WTC11 (cell line): ENCODE measurements at regions not wholly inside any gene's neighbourhood (a gene's known extent, or its start where the extent isn't known, plus 50 kb on each side); places are given as distances from the start of the nearest gene placed in this dataset.

ENCODE experiments used
- ATAC-seq: fragments of 200-7000 bp; cut with Tn5 transposase; 2 replicates; pipeline ENCODE4 v1.10.0; 2021; ENCODE audit warnings: mild to moderate bottlenecking, moderate library complexity
- CTCF ChIA-PET: fragments of 300-600 bp; sonication (Branson Sonifier 250); formaldehyde crosslinking; loops from one replicate; lab custom pipeline; 2021; ENCODE audit warnings: antibody characterized with exemption; lab: Charles Lee
- POLR2A ChIA-PET: fragments of 350-600 bp; sonication (Branson Sonifier 250); formaldehyde crosslinking; loops from one replicate; lab custom pipeline; 2021; ENCODE audit warnings: antibody characterized with exemption; lab: Charles Lee
- DNase-seq: peaks from one replicate; pipeline ENCODE4 v3.0.0; 2021; ENCODE audit warnings: low spot score
- H3K27ac Mint-ChIP-seq: 2 replicates; pipeline ENCODE4 v1.8.0; 2021; ENCODE audit warnings: mixed read lengths
- H3K27me3 Mint-ChIP-seq: 2 replicates; pipeline ENCODE4 v1.8.0; 2021; ENCODE audit warnings: low read depth, mild to moderate bottlenecking, moderate library complexity, mixed read lengths
- H3K36me3 Mint-ChIP-seq: 2 replicates; pipeline ENCODE4 v1.8.0; 2021; ENCODE audit warnings: mixed read lengths
- H3K4me1 Mint-ChIP-seq: 2 replicates; pipeline ENCODE4 v1.8.0; 2022; ENCODE audit warnings: mixed read lengths
- H3K4me3 Mint-ChIP-seq: 2 replicates; pipeline ENCODE4 v1.8.0; 2021; ENCODE audit warnings: mild to moderate bottlenecking, moderate library complexity, mixed read lengths
- H3K9me3 Mint-ChIP-seq: 2 replicates; pipeline ENCODE4 v1.8.0; 2021; ENCODE audit warnings: mixed read lengths
- ATF1 ChIP-seq: sonication (generic); formaldehyde crosslinking; IDR thresholded peaks from 2 replicates; pipeline ENCODE4 v1.8.1; 2023; ENCODE audit warnings: mild to moderate bottlenecking, moderate library complexity, missing genetic modification reagents
- CREB1 ChIP-seq: sonication (generic); formaldehyde crosslinking; IDR thresholded peaks from 2 replicates; pipeline ENCODE4 v1.8.0; 2023; ENCODE audit warnings: mild to moderate bottlenecking, missing genetic modification reagents
- FOXP1 ChIP-seq: sonication (generic); formaldehyde crosslinking; IDR thresholded peaks from 2 replicates; pipeline ENCODE4 v1.8.0; 2022; ENCODE audit warnings: missing genetic modification reagents, mild to moderate bottlenecking, moderate library complexity, borderline replicate concordance
- IRF2 ChIP-seq: sonication (generic); formaldehyde crosslinking; IDR thresholded peaks from 2 replicates; pipeline ENCODE4 v1.8.0; 2022; ENCODE audit warnings: low read depth, missing genetic modification reagents, borderline replicate concordance
- JUN ChIP-seq: sonication (generic); formaldehyde crosslinking; IDR thresholded peaks from 2 replicates; pipeline ENCODE4 v1.8.0; 2023; ENCODE audit warnings: mild to moderate bottlenecking, missing genetic modification reagents
- KAT7 ChIP-seq: sonication (generic); formaldehyde crosslinking; IDR thresholded peaks from 2 replicates; pipeline ENCODE4 v1.8.1; 2023; ENCODE audit warnings: missing genetic modification reagents, mild to moderate bottlenecking, borderline replicate concordance
- MYBL2 ChIP-seq: sonication (generic); formaldehyde crosslinking; IDR thresholded peaks from 2 replicates; pipeline ENCODE4 v1.8.1; 2023; ENCODE audit warnings: mild to moderate bottlenecking, moderate library complexity, missing genetic modification reagents
- NFYB ChIP-seq: sonication (generic); formaldehyde crosslinking; conservative IDR thresholded peaks from 2 replicates; pipeline ENCODE4 v1.8.0; 2022; ENCODE audit warnings: low read depth, missing genetic modification reagents
- NR2C2 ChIP-seq: sonication (generic); formaldehyde crosslinking; IDR thresholded peaks from 2 replicates; pipeline ENCODE4 v1.8.0; 2022; ENCODE audit warnings: mild to moderate bottlenecking, missing genetic modification reagents
- RORB ChIP-seq: fragments of 250-450 bp; sonication (Bioruptor Pico); IDR thresholded peaks from 2 replicates; pipeline ENCODE4 v1.9.0; 2021; ENCODE audit warnings: mild to moderate bottlenecking
- TCF7 ChIP-seq: sonication (generic); formaldehyde crosslinking; IDR thresholded peaks from 2 replicates; pipeline ENCODE4 v1.8.0; 2022; ENCODE audit warnings: mild to moderate bottlenecking, low read depth, missing genetic modification reagents, moderate library complexity
- TEAD4 ChIP-seq: sonication (generic); formaldehyde crosslinking; IDR thresholded peaks from 2 replicates; pipeline ENCODE4 v1.8.0; 2022; ENCODE audit warnings: mild to moderate bottlenecking, missing genetic modification reagents
- ZNF121 ChIP-seq: sonication (generic); formaldehyde crosslinking; IDR thresholded peaks from 2 replicates; pipeline ENCODE4 v1.8.0; 2023; ENCODE audit warnings: missing genetic modification reagents
- ZNF138 ChIP-seq: sonication (generic); formaldehyde crosslinking; conservative IDR thresholded peaks from 2 replicates; pipeline ENCODE4 v1.8.1; 2022; ENCODE audit warnings: mild to moderate bottlenecking, moderate library complexity, missing genetic modification reagents
- ZNF317 ChIP-seq: sonication (generic); formaldehyde crosslinking; IDR thresholded peaks from 2 replicates; pipeline ENCODE4 v1.8.1; 2023; ENCODE audit warnings: low read depth, mild to moderate bottlenecking, moderate library complexity, missing genetic modification reagents, borderline replicate concordance
- ZNF396 ChIP-seq: fragments of 250-450 bp; sonication (Bioruptor Pico); IDR thresholded peaks from 2 replicates; pipeline ENCODE4 v1.8.0; 2021; ENCODE audit warnings: mild to moderate bottlenecking, moderate library complexity, borderline replicate concordance
- TF ChIP-seq, protein P1 (sequence below): sonication (generic); formaldehyde crosslinking; conservative IDR thresholded peaks from 2 replicates; pipeline ENCODE4 v1.8.1; 2023; ENCODE audit warnings: mild to moderate bottlenecking, low read depth, missing genetic modification reagents, moderate library complexity
- TF ChIP-seq, protein P2 (sequence below): fragments of 200-600 bp; IDR thresholded peaks from 2 replicates; pipeline ENCODE4 v1.8.0; 2022; ENCODE audit warnings: antibody characterized with exemption
- TF ChIP-seq, protein P3 (sequence below): sonication (generic); formaldehyde crosslinking; IDR thresholded peaks from 2 replicates; pipeline ENCODE4 v1.8.1; 2022; ENCODE audit warnings: low read depth, mild to moderate bottlenecking, moderate library complexity, missing genetic modification reagents, borderline replicate concordance
- TF ChIP-seq, protein P4 (sequence below): fragments of 250-450 bp; sonication (Bioruptor Pico); IDR thresholded peaks from 2 replicates; pipeline ENCODE4 v1.8.0; 2021; ENCODE audit warnings: mild to moderate bottlenecking
- TF ChIP-seq, protein P5 (sequence below): sonication (generic); formaldehyde crosslinking; conservative IDR thresholded peaks from 2 replicates; pipeline ENCODE4 v1.8.1; 2022; ENCODE audit warnings: mild to moderate bottlenecking, missing genetic modification reagents

DNA sequence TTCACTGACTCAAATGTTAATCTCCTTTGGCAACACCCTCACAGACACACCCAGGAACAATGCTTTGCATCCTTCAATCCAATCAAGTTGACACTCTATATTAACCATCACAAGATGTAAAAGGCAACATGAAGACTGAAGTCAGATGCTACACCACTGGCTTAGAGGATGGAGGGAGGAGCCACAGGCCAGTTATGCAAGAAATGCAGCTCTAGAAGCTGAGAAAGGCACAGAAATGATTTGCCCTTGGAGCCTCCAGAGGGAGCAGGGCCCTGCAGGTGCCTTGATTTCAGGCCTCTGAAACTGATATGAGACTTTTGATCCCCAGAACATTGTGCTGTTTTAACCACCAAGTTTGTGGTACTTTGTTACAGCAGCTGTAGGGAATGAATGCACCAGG is 276.3 kb downstream of the KCNS3 start (continued):
- TF ChIP-seq RORB (no peak), NR2C2 (CRISPR knock-in tag) (no peak), FOXP1 (CRISPR knock-in tag) (no peak), JUN (CRISPR knock-in tag) (no peak)

DNA sequence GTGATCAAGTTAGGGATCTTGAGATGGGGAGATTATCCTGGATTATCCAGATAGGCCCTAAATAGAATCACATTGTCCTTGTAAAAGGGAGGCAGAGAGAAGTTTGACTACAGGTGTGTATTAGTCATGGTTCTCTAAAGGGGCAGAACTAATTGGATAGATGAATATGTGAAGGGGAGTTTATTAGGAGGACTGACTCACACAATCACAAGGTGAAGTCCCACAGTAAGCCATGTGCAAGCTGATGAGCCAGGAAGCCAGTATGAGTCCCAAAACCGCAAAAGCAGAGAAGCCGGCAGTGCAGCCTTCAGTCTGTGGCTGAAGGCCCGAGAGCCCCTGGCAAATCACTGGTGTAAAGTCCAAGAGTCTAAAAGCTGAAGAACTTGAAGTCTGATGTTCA is 275.8 kb downstream of the KCNS3 start:
- Mint-ChIP-seq H3K36me3 (no peaks in the 10 kb centered on the region), H3K27me3 (no peaks in the 10 kb centered on the region), H3K27ac (no peak overlapping the region), H3K4me3 (no peak overlapping the region), H3K9me3 (no peaks in the 10 kb centered on the region), H3K4me1 (no peaks in the 10 kb centered on the region)
- TF ChIP-seq MYBL2 (CRISPR knock-in tag) (no peak), JUN (CRISPR knock-in tag) (no peak), IRF2 (CRISPR knock-in tag) (no peak), FOXP1 (CRISPR knock-in tag) (no peak), TEAD4 (CRISPR knock-in tag) (no peak), CREB1 (CRISPR knock-in tag) (no peak)
- TF ChIP-seq, protein P1, sequence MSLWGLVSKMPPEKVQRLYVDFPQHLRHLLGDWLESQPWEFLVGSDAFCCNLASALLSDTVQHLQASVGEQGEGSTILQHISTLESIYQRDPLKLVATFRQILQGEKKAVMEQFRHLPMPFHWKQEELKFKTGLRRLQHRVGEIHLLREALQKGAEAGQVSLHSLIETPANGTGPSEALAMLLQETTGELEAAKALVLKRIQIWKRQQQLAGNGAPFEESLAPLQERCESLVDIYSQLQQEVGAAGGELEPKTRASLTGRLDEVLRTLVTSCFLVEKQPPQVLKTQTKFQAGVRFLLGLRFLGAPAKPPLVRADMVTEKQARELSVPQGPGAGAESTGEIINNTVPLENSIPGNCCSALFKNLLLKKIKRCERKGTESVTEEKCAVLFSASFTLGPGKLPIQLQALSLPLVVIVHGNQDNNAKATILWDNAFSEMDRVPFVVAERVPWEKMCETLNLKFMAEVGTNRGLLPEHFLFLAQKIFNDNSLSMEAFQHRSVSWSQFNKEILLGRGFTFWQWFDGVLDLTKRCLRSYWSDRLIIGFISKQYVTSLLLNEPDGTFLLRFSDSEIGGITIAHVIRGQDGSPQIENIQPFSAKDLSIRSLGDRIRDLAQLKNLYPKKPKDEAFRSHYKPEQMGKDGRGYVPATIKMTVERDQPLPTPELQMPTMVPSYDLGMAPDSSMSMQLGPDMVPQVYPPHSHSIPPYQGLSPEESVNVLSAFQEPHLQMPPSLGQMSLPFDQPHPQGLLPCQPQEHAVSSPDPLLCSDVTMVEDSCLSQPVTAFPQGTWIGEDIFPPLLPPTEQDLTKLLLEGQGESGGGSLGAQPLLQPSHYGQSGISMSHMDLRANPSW (CRISPR knock-in tag) = no peak
- ChIA-PET CTCF (interaction anchor here (0.7 to 2.1 kb wide), 3 partner anchors 24 to 223 kb away, joined by 3 to 6 read pairs (median 3); no protein-coding TSS in a partner anchor), POLR2A (no interaction called here)
- DNase-seq (no peak), ATAC-seq (no peak)

DNA sequence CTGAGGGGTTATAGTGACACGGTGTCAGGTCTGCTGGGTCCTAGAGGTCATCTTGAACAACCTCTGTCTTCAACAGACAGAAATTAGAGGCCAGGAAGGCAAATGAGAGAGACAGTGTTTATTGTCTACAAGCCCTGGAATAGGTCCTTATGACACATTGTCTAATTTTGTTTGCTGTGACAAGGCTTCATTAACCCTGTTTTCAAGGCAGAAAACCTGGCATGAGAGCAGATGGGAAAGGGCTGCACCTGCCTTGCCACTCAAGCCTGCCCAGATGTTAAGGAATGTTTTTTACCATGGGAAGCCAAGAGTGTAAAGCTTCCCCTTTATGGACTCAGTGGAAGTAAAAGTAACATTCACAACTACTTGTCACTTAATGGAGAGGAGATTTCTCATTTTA is 275.3 kb downstream of the KCNS3 start:
- no peaks in the 10 kb centered on the region for H3K4me1 Mint-ChIP-seq
- TF ChIP-seq JUN (CRISPR knock-in tag) (no peak), TCF7 (CRISPR knock-in tag) (no peak), MYBL2 (CRISPR knock-in tag) (no peak), ZNF138 (CRISPR knock-in tag) (no peak), ATF1 (CRISPR knock-in tag) (no peak), KAT7 (no peak), ZNF317 (CRISPR knock-in tag) (no peak), ZNF396 (CRISPR knock-in tag) (no peak), ZNF121 (no peak), NFYB (CRISPR knock-in tag) (no peak)
- TF ChIP-seq, protein P2, sequence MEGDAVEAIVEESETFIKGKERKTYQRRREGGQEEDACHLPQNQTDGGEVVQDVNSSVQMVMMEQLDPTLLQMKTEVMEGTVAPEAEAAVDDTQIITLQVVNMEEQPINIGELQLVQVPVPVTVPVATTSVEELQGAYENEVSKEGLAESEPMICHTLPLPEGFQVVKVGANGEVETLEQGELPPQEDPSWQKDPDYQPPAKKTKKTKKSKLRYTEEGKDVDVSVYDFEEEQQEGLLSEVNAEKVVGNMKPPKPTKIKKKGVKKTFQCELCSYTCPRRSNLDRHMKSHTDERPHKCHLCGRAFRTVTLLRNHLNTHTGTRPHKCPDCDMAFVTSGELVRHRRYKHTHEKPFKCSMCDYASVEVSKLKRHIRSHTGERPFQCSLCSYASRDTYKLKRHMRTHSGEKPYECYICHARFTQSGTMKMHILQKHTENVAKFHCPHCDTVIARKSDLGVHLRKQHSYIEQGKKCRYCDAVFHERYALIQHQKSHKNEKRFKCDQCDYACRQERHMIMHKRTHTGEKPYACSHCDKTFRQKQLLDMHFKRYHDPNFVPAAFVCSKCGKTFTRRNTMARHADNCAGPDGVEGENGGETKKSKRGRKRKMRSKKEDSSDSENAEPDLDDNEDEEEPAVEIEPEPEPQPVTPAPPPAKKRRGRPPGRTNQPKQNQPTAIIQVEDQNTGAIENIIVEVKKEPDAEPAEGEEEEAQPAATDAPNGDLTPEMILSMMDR = no peak
- TF ChIP-seq, protein P3, sequence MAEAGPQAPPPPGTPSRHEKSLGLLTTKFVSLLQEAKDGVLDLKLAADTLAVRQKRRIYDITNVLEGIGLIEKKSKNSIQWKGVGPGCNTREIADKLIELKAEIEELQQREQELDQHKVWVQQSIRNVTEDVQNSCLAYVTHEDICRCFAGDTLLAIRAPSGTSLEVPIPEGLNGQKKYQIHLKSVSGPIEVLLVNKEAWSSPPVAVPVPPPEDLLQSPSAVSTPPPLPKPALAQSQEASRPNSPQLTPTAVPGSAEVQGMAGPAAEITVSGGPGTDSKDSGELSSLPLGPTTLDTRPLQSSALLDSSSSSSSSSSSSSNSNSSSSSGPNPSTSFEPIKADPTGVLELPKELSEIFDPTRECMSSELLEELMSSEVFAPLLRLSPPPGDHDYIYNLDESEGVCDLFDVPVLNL (CRISPR knock-in tag) = no peak
- TF ChIP-seq, protein P4, sequence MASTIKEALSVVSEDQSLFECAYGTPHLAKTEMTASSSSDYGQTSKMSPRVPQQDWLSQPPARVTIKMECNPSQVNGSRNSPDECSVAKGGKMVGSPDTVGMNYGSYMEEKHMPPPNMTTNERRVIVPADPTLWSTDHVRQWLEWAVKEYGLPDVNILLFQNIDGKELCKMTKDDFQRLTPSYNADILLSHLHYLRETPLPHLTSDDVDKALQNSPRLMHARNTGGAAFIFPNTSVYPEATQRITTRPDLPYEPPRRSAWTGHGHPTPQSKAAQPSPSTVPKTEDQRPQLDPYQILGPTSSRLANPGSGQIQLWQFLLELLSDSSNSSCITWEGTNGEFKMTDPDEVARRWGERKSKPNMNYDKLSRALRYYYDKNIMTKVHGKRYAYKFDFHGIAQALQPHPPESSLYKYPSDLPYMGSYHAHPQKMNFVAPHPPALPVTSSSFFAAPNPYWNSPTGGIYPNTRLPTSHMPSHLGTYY (CRISPR knock-in tag) = no peak
- TF ChIP-seq, protein P5, sequence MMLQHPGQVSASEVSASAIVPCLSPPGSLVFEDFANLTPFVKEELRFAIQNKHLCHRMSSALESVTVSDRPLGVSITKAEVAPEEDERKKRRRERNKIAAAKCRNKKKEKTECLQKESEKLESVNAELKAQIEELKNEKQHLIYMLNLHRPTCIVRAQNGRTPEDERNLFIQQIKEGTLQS = no peak
- CTCF ChIA-PET = no interaction called here
- no peaks in the 10 kb centered on the region for H3K9me3 Mint-ChIP-seq
- DNase-seq (no peak), ATAC-seq (no peak)
- no peaks in the 10 kb centered on the region for H3K36me3 Mint-ChIP-seq
- no peaks in the 10 kb centered on the region for H3K27me3 Mint-ChIP-seq
- no peak overlapping the region for H3K4me3 Mint-ChIP-seq
- no peak overlapping the region for H3K27ac Mint-ChIP-seq
- POLR2A ChIA-PET = no interaction called here
